ENCODE measurements at regions not wholly inside any gene's neighbourhood (a gene's known extent, or its start where the extent isn't known, plus 50 kb on each side); places are given as distances from the start of the nearest gene placed in this dataset.

DNA sequence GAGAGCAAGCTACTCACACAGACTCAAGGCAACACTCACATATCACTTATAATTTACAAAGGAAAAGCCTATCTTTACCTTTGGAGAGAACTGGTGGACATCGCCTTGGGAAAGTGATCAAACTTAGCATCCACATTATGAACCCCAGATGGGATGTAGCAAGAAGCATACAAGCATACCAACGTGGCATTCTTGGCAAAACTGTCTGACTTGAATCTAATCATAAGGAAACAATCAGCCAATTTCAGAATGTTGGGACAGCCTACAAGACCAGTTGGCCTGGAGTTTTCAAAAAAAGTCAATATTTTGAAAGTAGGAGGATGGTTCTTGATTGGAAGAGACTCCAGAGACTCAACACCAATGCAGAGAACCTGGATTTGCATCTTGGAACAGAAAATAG, 79.1 kb upstream of the PMAIP1 start:
- no peak for DNase-seq (ENCODE audit: low read depth)
- TF ChIP-seq, protein P1, sequence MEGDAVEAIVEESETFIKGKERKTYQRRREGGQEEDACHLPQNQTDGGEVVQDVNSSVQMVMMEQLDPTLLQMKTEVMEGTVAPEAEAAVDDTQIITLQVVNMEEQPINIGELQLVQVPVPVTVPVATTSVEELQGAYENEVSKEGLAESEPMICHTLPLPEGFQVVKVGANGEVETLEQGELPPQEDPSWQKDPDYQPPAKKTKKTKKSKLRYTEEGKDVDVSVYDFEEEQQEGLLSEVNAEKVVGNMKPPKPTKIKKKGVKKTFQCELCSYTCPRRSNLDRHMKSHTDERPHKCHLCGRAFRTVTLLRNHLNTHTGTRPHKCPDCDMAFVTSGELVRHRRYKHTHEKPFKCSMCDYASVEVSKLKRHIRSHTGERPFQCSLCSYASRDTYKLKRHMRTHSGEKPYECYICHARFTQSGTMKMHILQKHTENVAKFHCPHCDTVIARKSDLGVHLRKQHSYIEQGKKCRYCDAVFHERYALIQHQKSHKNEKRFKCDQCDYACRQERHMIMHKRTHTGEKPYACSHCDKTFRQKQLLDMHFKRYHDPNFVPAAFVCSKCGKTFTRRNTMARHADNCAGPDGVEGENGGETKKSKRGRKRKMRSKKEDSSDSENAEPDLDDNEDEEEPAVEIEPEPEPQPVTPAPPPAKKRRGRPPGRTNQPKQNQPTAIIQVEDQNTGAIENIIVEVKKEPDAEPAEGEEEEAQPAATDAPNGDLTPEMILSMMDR (IDR thresholded peaks at IDR 0.05; ENCODE audit: insufficient read depth, low read depth, low read length, missing control alignments), result no peak

DNA sequence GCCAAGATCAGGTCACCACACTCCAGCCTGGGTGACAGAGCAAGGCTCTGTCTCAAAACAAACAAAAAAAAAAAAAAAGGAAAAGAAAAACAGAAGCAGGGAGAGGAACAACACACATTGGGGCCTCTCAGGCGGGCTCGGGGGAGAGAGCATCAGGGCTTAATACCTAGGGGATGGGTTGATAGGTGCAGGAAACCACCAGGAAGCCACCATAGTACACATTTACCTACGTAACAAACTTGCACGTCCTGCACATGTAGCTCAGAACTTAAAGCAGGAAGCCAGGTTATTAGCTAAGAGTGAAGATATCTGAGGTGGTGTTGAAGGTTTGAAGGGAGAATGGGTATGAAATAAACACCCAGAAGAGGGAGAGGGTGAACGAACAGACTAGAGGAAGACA, 81.0 kb upstream of the PMAIP1 start:
- no peak overlapping the region for H3K4me3 ChIP-seq (ENCODE audit: low read depth, low read length)
- DNase-seq (ENCODE audit: low read depth), result no peak
- TF ChIP-seq, protein P1 (IDR thresholded peaks at IDR 0.05; ENCODE audit: insufficient read depth, low read depth, low read length, missing control alignments), result no peak

More for the DNA sequence above, 79.1 kb upstream of the PMAIP1 start:
- H3K4me3 ChIP-seq (ENCODE audit: low read depth, low read length), result no peak overlapping the region

DNA sequence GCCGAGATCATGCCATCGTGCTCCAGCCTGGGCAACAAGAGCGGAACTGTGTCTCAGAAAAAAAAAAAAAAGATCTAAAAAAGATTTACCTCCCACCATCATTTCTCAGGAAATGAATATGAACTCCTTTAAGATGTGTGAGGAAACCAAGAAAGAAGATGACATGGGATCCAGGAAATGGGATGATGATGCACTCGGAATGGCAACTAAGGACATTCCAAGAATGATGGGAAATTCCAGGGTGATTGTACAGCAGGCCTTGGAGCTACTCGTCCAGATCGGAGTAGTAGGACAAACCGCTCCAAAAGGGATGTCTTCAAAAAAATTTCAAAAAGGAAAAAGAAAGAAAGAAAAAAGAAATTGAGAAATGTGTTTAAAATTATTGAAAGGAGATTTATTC, 84.9 kb upstream of the PMAIP1 start:
- TF ChIP-seq, protein P1 (IDR thresholded peaks at IDR 0.05; ENCODE audit: insufficient read depth, low read depth, low read length, missing control alignments), result no peak
- DNase-seq (ENCODE audit: low read depth), result no peak
- no peak overlapping the region for H3K4me3 ChIP-seq (ENCODE audit: low read depth, low read length)

DNA sequence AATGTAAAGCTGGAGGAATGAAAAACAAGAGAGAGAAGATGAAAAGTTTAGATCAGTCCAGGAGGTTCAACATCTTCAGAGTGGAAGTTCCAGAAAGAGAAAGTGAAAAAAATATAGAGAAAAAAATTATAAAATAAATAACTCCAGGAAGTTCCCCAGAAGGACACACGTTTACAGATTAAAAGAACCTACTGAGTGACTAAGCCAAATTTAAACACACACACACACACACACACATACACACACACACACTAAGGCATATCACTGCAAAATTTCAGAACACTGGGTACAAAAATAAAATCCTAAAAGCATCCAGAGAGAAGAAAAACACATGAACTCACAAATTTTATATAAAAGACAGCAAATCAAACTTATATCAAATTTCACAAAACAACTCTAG, 85.9 kb upstream of the PMAIP1 start:
- H3K4me3 ChIP-seq (ENCODE audit: low read depth, low read length), result no peak overlapping the region
- no peak for DNase-seq (ENCODE audit: low read depth)
- TF ChIP-seq, protein P1 (IDR thresholded peaks at IDR 0.05; ENCODE audit: insufficient read depth, low read depth, low read length, missing control alignments), result no peak

DNA sequence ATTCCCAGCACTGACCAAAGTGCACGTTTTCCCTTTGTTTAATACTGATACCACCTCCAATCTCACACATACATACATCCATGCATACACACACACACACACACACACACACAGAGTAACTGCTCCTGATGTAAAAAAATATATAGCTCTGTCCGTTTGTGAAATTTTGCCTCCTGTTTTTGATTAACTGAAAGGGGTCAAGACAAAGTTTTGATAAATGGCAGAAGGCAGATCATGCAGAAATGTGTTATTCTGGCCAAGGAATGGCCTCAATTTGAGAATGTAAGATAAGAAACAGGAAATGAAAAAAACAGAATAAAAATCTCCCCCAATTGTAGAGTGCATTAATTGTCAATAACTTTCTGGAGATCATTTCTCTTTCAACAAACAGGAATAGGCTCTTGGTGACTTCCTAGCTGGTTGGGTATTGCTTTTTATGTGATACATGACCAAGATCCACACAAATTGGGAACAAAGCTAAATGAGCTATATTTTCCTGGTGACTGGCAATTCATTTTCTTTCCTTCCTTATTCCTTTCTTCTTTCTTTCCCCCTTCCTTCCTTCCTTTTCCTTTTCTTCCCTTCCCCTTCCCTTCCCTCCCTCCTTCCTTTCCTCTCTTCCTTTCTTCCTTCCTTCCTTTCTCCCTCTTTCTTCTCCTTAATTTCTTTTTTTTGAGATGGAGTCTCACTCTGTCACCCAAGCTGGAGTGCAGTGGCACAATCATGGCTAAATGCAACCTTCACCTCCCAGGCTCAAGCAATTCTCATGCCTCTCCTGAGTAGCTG, 88.9 kb upstream of the PMAIP1 start:
- H3K4me3 ChIP-seq (ENCODE audit: low read depth, low read length), result no peak overlapping the region
- DNase-seq (ENCODE audit: low read depth), result no peak
- TF ChIP-seq, protein P1 (IDR thresholded peaks at IDR 0.05; ENCODE audit: insufficient read depth, low read depth, low read length, missing control alignments), result no peak

DNA sequence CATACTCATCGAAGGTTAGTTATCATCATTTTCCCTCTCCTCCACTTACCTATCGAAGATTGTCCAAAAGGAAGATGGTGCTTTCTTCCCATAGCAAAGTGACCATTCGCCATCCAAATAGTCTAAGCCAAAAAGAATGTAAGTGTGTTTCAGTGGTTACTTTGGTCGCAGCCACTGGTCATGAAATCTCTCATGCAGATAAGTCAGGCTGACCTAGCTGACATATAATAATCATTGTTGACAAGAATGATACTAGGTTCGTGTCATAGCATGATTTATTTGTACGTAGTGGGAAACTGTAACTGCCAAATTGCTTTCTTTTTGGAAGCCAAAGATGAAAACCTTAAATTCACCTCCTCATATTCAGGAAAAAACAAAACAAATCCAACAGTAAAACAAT, 89.6 kb upstream of the PMAIP1 start:
- H3K4me3 ChIP-seq (ENCODE audit: low read depth, low read length), result no peak overlapping the region
- TF ChIP-seq, protein P1 (IDR thresholded peaks at IDR 0.05; ENCODE audit: insufficient read depth, low read depth, low read length, missing control alignments), result no peak
- peak; percentile 52 for DNase-seq (ENCODE audit: low read depth)

DNA sequence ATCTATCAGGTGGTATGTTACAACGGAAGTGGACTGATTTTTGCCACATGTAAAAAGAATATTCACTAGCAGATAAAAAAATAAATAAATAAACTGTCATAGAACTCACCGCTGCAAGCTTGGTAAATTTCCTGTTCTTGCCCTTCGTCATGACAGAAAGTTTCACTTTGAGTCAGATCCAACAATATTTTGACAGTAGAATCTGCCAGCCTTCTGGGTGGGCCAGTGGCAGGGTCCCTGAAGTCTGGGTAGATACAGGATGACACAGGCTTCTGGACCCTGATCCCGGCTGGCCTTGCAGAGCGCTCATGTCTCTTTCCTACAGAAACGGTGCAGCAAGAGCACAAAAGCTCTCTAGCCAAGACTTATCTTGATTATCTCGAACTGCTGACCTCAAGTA, 97.8 kb upstream of the PMAIP1 start:
- no peak overlapping the region for H3K4me3 ChIP-seq (ENCODE audit: low read depth, low read length)
- TF ChIP-seq, protein P1 (IDR thresholded peaks at IDR 0.05; ENCODE audit: insufficient read depth, low read depth, low read length, missing control alignments), result no peak
- peak; percentile 60 for DNase-seq (ENCODE audit: low read depth)

Measured in GM12865 (cell line).